K562 (cell line): ENCODE measurements at regions not wholly inside any gene's neighbourhood (a gene's known extent, or its start where the extent isn't known, plus 50 kb on each side); places are given as distances from the start of the nearest gene placed in this dataset.

Source experiments
- ATAC-seq: fragments of 200-7000 bp; cut with Tn5 transposase; 3 replicates; pipeline ENCODE4 v1.9.1; 2020; ENCODE audit warnings: moderate library complexity
- BruUV-seq: library from RNA; stranded (reverse); fragments of 400-500 nt; replicated peaks from 2 replicates; lab custom pipeline; 2021; lab: Mats Ljungman, UMichigan
- CTCF ChIA-PET: fragments of 300-600 bp; formaldehyde crosslinking; extraction: SDS; loops from one replicate; lab custom pipeline; 2021; ENCODE audit warnings: low intra/inter-chr PET ratio; lab: Yijun Ruan, JAX
- POLR2A ChIA-PET: fragments of 300-600, 350-650 bp; sonication (Branson Sonifier 250); formaldehyde crosslinking; extraction: SDS; loops from one replicate; lab custom pipeline; 2021; ENCODE audit warnings: antibody characterized with exemption, inconsistent platforms; lab: Yijun Ruan, JAX
- DNase-seq, 4 experiments: peaks; one replicate each; pipeline versions ENCODE4 v3.0.0 to v3.0.0-alpha.2; 2011 to 2018; ENCODE audit warnings: low spot score in 3 of 4, mixed read lengths in 3 of 4; ENCODE audit errors: extremely low read depth in 1 of 4
- FAIRE-seq: peaks from 2 replicates; lab custom pipeline; 2011; peaks lifted over from hg19 to GRCh38; lab: Jason Lieb, UNC
- H2AFZ ChIP-seq: 2 replicates; pipeline ENCODE4 v1.6.0; 2011; ENCODE audit warnings: low read depth, low read length, control low read depth, inconsistent platforms
- H3K27ac ChIP-seq: fragments of 200-600 bp; 3 replicates; pipeline ENCODE4 v1.8.0; 2011; ENCODE audit warnings: low read depth, mild to moderate bottlenecking, control low read depth, inconsistent platforms, low read length, moderate library complexity, mixed read lengths; ENCODE audit errors: extremely low read depth
- H3K27me3 ChIP-seq, 2 experiments: fragments of 300-600 bp in 1 of 2; 2 replicates in 1 of 2; 3 replicates in 1 of 2; pipeline versions ENCODE4 v1.6.0 to v1.8.0; 2011; ENCODE audit warnings: inconsistent platforms in 2 of 2, low read length in 2 of 2, mild to moderate bottlenecking in 1 of 2, mixed read lengths in 1 of 2, moderate library complexity in 1 of 2; ENCODE audit not compliant: control insufficient read depth in 2 of 2, insufficient read depth in 2 of 2
- H3K36me3 ChIP-seq: fragments of 300-600 bp; 3 replicates; pipeline ENCODE4 v1.8.0; 2011; ENCODE audit warnings: mild to moderate bottlenecking, low read length, inconsistent platforms; ENCODE audit not compliant: control insufficient read depth, insufficient read depth
- H3K4me1 ChIP-seq, 2 experiments: fragments of 200-600 bp in 1 of 2; replicated peaks in 1 of 2; 2 replicates in 1 of 2; 3 replicates in 1 of 2; pipeline versions ENCODE4 v1.5.1 to v1.8.0; 2011; ENCODE audit warnings: inconsistent platforms in 2 of 2, low read length in 2 of 2, mild to moderate bottlenecking in 1 of 2, mixed read lengths in 1 of 2, moderate library complexity in 1 of 2; ENCODE audit not compliant: control insufficient read depth in 2 of 2, insufficient read depth in 2 of 2
- H3K4me2 ChIP-seq: 2 replicates; pipeline ENCODE4 v1.6.1; 2011; ENCODE audit warnings: low read length, control low read depth, inconsistent platforms, mixed read lengths; ENCODE audit not compliant: insufficient read depth
- H3K4me3 ChIP-seq: fragments of 200-600 bp; sonication (generic), shearing (Covaris generic); 2 replicates; pipeline ENCODE4 v1.5.1; 2016; ENCODE audit warnings: control low read depth, inconsistent platforms
- H3K79me2 ChIP-seq: fragments of 200-600 bp; 3 replicates; pipeline ENCODE4 v1.8.0; 2011; ENCODE audit warnings: low read length, inconsistent platforms; ENCODE audit not compliant: control insufficient read depth, insufficient read depth
- H3K9ac ChIP-seq, 2 experiments: 2 replicates each; pipeline versions ENCODE4 v1.6.0 to v1.6.1; 2011; ENCODE audit warnings: low read depth in 2 of 2, low read length in 2 of 2, control low read depth in 1 of 2, inconsistent platforms in 1 of 2, mild to moderate bottlenecking in 1 of 2, mixed read lengths in 1 of 2; ENCODE audit not compliant: insufficient read depth in 1 of 2
- H3K9me1 ChIP-seq: one replicate; pipeline ENCODE4 v1.6.0; 2011; ENCODE audit warnings: inconsistent platforms, mild to moderate bottlenecking, low read length, moderate library complexity; ENCODE audit not compliant: control insufficient read depth, insufficient read depth
- H3K9me3 ChIP-seq: replicated peaks from 2 replicates; pipeline ENCODE4 v1.5.1; 2011; ENCODE audit warnings: low read depth, low read length, inconsistent platforms; ENCODE audit not compliant: control insufficient read depth, insufficient read depth
- H4K20me1 ChIP-seq: replicated peaks from 2 replicates; pipeline ENCODE4 v1.6.1; 2011; ENCODE audit warnings: low read length, inconsistent platforms, mixed read lengths; ENCODE audit not compliant: control insufficient read depth, insufficient read depth
- MED1 ChIP-seq: sonication (generic); formaldehyde crosslinking; IDR thresholded peaks from 2 replicates; pipeline ENCODE4 v1.8.1; 2023; ENCODE audit warnings: missing genetic modification reagents, borderline replicate concordance
- SMC3 ChIP-seq: conservative IDR thresholded peaks from 2 replicates; pipeline ENCODE4 v1.6.1; 2011; ENCODE audit warnings: low read depth, low read length, improper control_type of control experiment; ENCODE audit not compliant: insufficient read depth
- ZNF197 ChIP-seq: fragments of 200-800 bp; sonication (Bioruptor generic); IDR thresholded peaks from 2 replicates; pipeline ENCODE4 v1.6.1; 2016; ENCODE audit warnings: low read depth, missing genetic modification characterization, missing compliant biosample characterization
- ZNF586 ChIP-seq: fragments of 450-650 bp; formaldehyde crosslinking; conservative IDR thresholded peaks from 2 replicates; pipeline ENCODE4 v1.4.0; 2020; ENCODE audit warnings: mild to moderate bottlenecking, moderate library complexity
- WGBS: fragments of 100-300 bp; shearing (Covaris generic); methylation state at CpG from one replicate; pipeline ENCODE4 v1.1.6; 2016; ENCODE audit warnings: low coverage, mixed read lengths; ENCODE audit not compliant: insufficient coverage; ENCODE audit errors: missing lambda C conversion rate; 5-methylcytosine and 5-hydroxymethylcytosine counted together
- in situ Hi-C: fragments of 300-500 bp; cut with MboI; formaldehyde crosslinking; loops from 4 replicates; pipeline ENCODE4 v1.15.0; 2018; ENCODE audit warnings: inconsistent platforms, mixed read lengths
- intact Hi-C: fragments of 100-400 bp; cut with micrococcal nuclease; formaldehyde crosslinking; loops from 2 replicates; pipeline ENCODE4 v1.14.2; 2022
- TF ChIP-seq, protein P1 (sequence below): fragments of 250-450 bp; sonication (Bioruptor Pico); IDR thresholded peaks from 2 replicates; pipeline ENCODE4 v1.5.0; 2021; ENCODE audit warnings: mild to moderate bottlenecking, moderate library complexity

DNA sequence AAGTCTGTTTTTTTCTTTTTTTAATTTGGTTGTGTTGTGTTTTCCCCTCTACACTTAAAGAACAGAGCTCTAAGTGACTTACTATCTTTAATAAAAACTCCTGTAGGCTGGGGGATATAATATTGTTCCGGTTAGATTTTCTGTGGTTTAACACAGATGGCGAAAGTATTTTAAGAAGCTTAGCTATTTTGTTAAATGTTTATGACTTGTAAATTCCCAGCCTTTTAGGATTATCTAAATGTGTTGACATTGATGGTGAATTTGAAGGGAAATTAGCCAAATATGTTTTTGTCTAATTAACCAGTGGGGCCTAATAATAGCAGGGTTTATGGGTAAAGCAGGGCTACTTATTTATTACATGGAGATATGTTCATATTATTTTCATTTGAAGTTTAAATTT, 538.5 kb downstream of the INHBA start (continued):
- TF ChIP-seq MED1 (CRISPR knock-in tag): no peak

DNA sequence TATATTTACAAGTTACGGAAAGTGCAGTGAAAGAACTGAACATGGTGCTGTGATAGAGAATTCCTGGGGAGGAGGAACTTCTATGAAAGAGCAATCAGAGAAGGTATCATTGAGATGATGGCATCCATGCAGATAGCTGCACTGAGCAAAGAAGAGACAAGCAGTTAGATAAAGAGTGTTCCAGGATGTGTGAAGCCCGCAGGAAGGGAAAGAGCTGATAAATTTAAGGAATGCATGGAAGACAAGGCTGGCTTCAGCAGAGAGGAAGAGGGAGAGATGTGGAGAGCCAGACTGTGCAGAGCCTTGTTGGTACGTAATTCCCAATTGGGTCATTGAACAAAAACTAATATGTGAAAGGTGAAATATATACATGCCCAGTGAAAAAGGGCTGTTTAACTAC, 538.9 kb downstream of the INHBA start:
- no peak for TF ChIP-seq ZNF586 (CRISPR knock-in tag)
- TF ChIP-seq SMC3: no peak
- no peak for TF ChIP-seq ZNF197 (CRISPR knock-in tag)
- DNase-seq (no peak), ATAC-seq (no peak), FAIRE-seq (no peak)
- H3K4me2 ChIP-seq: no peak overlapping the region
- H3K4me3 ChIP-seq: no peak overlapping the region
- H3K9ac ChIP-seq: no peak overlapping the region
- in situ Hi-C loops (no loop called here), intact Hi-C loops (no loop called here)
- no peaks in the 10 kb centered on the region for H3K36me3 ChIP-seq
- H3K27ac ChIP-seq: no peak overlapping the region
- ChIA-PET CTCF (no interaction called here), POLR2A (no interaction called here)
- 0% methylated on average over 3 of the region's 3 CpGs for WGBS
- no peaks in the 10 kb centered on the region for H3K79me2 ChIP-seq
- H3K9me1 ChIP-seq: no peaks in the 10 kb centered on the region
- no peaks in the 10 kb centered on the region for H4K20me1 ChIP-seq
- peaks cover 2% of the 10 kb centered on the region; the same call in 1 of the 2 replicates for H3K9me3 ChIP-seq
- no TSS peak for BruUV-seq
- H3K4me1 ChIP-seq: no peaks in the 10 kb centered on the region
- H2AFZ ChIP-seq: no peak overlapping the region
- H3K27me3 ChIP-seq: no peaks in the 10 kb centered on the region

DNA sequence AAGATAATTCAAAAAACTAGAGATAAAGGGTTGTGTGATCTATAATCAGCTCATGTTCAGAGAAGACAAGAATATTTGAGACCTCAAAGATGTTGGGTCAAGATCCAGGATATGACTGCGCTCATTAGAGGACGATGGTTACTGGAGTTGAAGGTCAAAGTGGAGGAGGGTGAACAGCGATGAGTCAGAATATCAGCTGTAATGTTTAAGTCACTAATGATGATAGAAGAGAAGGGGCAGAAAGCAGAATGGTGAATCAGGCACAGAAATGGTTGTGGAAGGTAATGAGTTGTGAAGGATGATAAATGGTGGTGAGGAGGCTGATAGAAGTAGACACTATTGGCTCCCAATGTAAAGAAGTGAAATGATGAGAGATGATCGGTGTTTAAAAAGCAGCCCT, 540.3 kb downstream of the INHBA start:
- CTCF ChIA-PET: no interaction called here
- Histone ChIP-seq H2AFZ (no peak overlapping the region), H3K27me3 (no peaks in the 10 kb centered on the region)
- BruUV-seq: no TSS peak
- ATAC-seq: no peak
- WGBS: 0% methylated on average over 2 of the region's 4 CpGs
- FAIRE-seq: no peak
- no peak for DNase-seq
- TF ChIP-seq, protein P1, sequence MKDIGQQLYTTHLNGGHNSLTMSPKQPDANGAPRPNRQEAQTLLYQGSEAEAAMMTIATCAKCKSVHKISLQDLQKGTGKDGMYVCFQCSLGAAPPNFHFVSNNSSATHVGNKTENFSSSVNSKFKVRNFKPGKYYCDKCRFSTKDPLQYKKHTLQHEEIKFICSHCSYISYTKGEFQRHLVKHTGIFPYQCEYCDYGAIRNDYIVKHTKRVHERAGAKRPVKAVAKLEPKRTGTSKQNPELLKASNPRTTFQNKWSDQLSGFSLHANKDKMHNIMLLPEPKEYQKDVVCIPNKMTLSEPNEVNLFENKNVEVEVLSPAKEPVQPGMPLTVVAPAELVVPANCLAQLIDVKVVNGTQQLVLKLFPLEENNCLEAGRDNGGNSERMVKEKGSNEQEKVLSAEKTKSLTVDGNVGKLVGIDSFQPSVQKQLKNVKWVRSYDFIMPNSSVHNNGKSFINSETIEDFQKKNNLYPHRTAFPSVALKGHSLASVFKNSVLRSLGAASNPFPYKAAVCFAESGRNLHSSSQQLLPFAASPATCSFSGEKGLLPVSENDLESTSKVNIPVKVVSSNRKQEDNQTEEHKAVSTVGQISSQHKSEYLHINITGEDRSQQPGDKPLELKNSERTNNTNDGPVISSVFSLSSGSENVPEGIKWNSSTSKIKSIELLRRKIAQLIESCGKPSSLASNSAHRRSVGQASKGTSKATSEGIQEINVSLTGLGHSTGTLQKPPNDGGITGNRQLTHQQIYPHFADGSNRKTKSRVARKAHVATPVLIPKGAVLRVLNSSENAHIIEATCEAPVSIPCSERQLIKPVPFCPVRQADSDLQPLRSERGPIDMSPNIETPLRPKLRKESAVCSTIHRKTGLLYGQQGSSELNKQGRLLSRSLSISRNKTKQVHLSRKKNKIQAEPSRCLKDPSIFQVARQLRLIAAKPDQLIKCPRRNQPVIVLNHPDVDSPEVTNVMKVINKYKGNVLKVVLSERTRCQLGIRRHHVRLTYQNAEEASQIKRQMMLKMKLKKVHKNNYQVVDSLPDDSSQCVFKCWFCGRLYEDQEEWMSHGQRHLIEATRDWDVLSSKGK (CRISPR knock-in tag): no peak
- TF ChIP-seq, all 486 proteins: peak for 0
- Histone ChIP-seq H3K4me2 (no peak overlapping the region), H3K27ac (no peak overlapping the region), H3K9me3 (peaks cover 2% of the 10 kb centered on the region; the same call in 1 of the 2 replicates), H3K4me3 (no peak overlapping the region), H3K9me1 (no peaks in the 10 kb centered on the region), H3K79me2 (no peaks in the 10 kb centered on the region), H3K9ac (no peak overlapping the region), H4K20me1 (no peaks in the 10 kb centered on the region), H3K4me1 (no peaks in the 10 kb centered on the region), H3K36me3 (no peaks in the 10 kb centered on the region)
- intact Hi-C loops (no loop called here), in situ Hi-C loops (no loop called here)
- POLR2A ChIA-PET: no interaction called here
